MCF 10A (cell line): ENCODE measurements at regions not wholly inside any gene's neighbourhood (a gene's known extent, or its start where the extent isn't known, plus 50 kb on each side); places are given as distances from the start of the nearest gene placed in this dataset.

Experiments
- BruUV-seq: library from RNA; stranded (reverse); fragments of 400-500 nt; replicated peaks from 2 replicates; lab custom pipeline; 2021; lab: Mats Ljungman, UMichigan
- CTCF ChIA-PET: fragments of 300-600 bp; sonication (Branson Sonifier 250); formaldehyde crosslinking; extraction: SDS; loops from one replicate; lab custom pipeline; 2021; ENCODE audit warnings: antibody characterized with exemption, inconsistent platforms; lab: Yijun Ruan, JAX
- POLR2A ChIA-PET: fragments of 300-600, 350-650 bp; sonication (Branson Sonifier 250); formaldehyde crosslinking; extraction: SDS; loops from one replicate; lab custom pipeline; 2020; ENCODE audit warnings: antibody characterized with exemption, inconsistent platforms; lab: Yijun Ruan, JAX
- DNase-seq: peaks from one replicate; pipeline ENCODE4 v3.0.0-alpha.2; 2018; ENCODE audit not compliant: unreplicated experiment
- H3K27ac Mint-ChIP-seq: one replicate; pipeline ENCODE4 v1.8.0; 2022; ENCODE audit warnings: mild to moderate bottlenecking, low read depth, mixed read lengths; ENCODE audit not compliant: unreplicated experiment
- H3K27me3 Mint-ChIP-seq: one replicate; pipeline ENCODE4 v1.8.0; 2022; ENCODE audit warnings: mixed read lengths; ENCODE audit not compliant: insufficient read depth, unreplicated experiment
- H3K36me3 Mint-ChIP-seq: one replicate; pipeline ENCODE4 v1.8.0; 2022; ENCODE audit warnings: mild to moderate bottlenecking, moderate library complexity, mixed read lengths; ENCODE audit not compliant: insufficient read depth, unreplicated experiment
- H3K4me1 Mint-ChIP-seq: one replicate; pipeline ENCODE4 v1.8.0; 2022; ENCODE audit warnings: mixed read lengths; ENCODE audit not compliant: insufficient read depth, unreplicated experiment
- H3K4me3 Mint-ChIP-seq: one replicate; pipeline ENCODE4 v1.8.0; 2022; ENCODE audit warnings: mild to moderate bottlenecking, moderate library complexity, mixed read lengths; ENCODE audit not compliant: unreplicated experiment
- H3K9me3 Mint-ChIP-seq: one replicate; pipeline ENCODE4 v1.8.0; 2022; ENCODE audit warnings: mixed read lengths; ENCODE audit not compliant: unreplicated experiment
- CTCF ChIP-seq: fragments of 200-600 bp; IDR thresholded peaks from one replicate; pipeline ENCODE4 v1.8.0; 2022; ENCODE audit warnings: antibody characterized with exemption, mild to moderate bottlenecking; ENCODE audit not compliant: unreplicated experiment
- intact Hi-C: fragments of 100-400 bp; cut with micrococcal nuclease; formaldehyde crosslinking; loops from 2 replicates; pipeline ENCODE4 v1.14.1; 2022

GRCh38 chrX:124502166-124502565 is 155.8 kb downstream of the SH2D1A start:
- Mint-ChIP-seq H3K4me3 (no peak overlapping the region), H3K27me3 (no peaks in the 10 kb centered on the region), H3K4me1 (peaks cover 5% of the 10 kb centered on the region), H3K36me3 (no peaks in the 10 kb centered on the region), H3K27ac (no peak overlapping the region), H3K9me3 (no peaks in the 10 kb centered on the region)
- POLR2A ChIA-PET = no interaction called here
- TF ChIP-seq CTCF = no peak
- no peak for DNase-seq
- intact Hi-C loops = no loop called here
- no TSS peak for BruUV-seq
- CTCF ChIA-PET = no interaction called here

GRCh38 chrX:124502599-124502998 is 156.2 kb downstream of the SH2D1A start:
- H3K4me1 Mint-ChIP-seq = peaks cover 8% of the 10 kb centered on the region
- no peaks in the 10 kb centered on the region for H3K36me3 Mint-ChIP-seq
- H3K4me3 Mint-ChIP-seq = no peak overlapping the region
- BruUV-seq = no TSS peak
- no peak for TF ChIP-seq CTCF
- intact Hi-C loops = no loop called here
- POLR2A ChIA-PET = no interaction called here
- no peak overlapping the region for H3K27ac Mint-ChIP-seq
- no peaks in the 10 kb centered on the region for H3K27me3 Mint-ChIP-seq
- DNase-seq = no peak
- CTCF ChIA-PET = no interaction called here
- no peaks in the 10 kb centered on the region for H3K9me3 Mint-ChIP-seq

GRCh38 chrX:124504111-124504983 is 158.0 kb downstream of the SH2D1A start:
- no peak overlapping the region for H3K4me3 Mint-ChIP-seq
- no peak for DNase-seq
- H3K4me1 Mint-ChIP-seq = peaks cover 13% of the 10 kb centered on the region
- H3K9me3 Mint-ChIP-seq = no peaks in the 10 kb centered on the region
- H3K27ac Mint-ChIP-seq = no peak overlapping the region
- intact Hi-C loops = no loop called here
- no peaks in the 10 kb centered on the region for H3K36me3 Mint-ChIP-seq
- CTCF ChIA-PET = interaction anchor here (0.6 kb wide), 2 partner anchors 352 to 627 kb away, joined by 3 to 4 read pairs; no protein-coding TSS in a partner anchor
- no TSS peak for BruUV-seq
- POLR2A ChIA-PET = no interaction called here
- TF ChIP-seq CTCF = no peak
- no peaks in the 10 kb centered on the region for H3K27me3 Mint-ChIP-seq

- CTCF ChIA-PET = no interaction called here
These were observed 159.7 kb downstream of the SH2D1A start for GRCh38 chrX:124506066-124506465.

More at GRCh38 chrX:124506066-124506465, 159.7 kb downstream of the SH2D1A start:
- no peak overlapping the region for H3K27ac Mint-ChIP-seq
- no peak overlapping the region for H3K4me3 Mint-ChIP-seq
- no peaks in the 10 kb centered on the region for H3K27me3 Mint-ChIP-seq
- no TSS peak for BruUV-seq
- no peaks in the 10 kb centered on the region for H3K9me3 Mint-ChIP-seq
- intact Hi-C loops = no loop called here
- H3K36me3 Mint-ChIP-seq = no peaks in the 10 kb centered on the region
- TF ChIP-seq CTCF = no peak
- POLR2A ChIA-PET = interaction anchor here (0.7 kb wide), 1 partner anchor 294 kb away, joined by 3 read pairs; no protein-coding TSS in a partner anchor
- DNase-seq = no peak
- H3K4me1 Mint-ChIP-seq = peaks cover 13% of the 10 kb centered on the region
